ENCODE measurements at regions not wholly inside any gene's neighbourhood (a gene's known extent, or its start where the extent isn't known, plus 50 kb on each side); places are given as distances from the start of the nearest gene placed in this dataset.
"Not testable (repeated sequence)": the region's sequence is repeated elsewhere in the genome, so short reads cannot be mapped to it uniquely, and the experiment has no call there.

DNA sequence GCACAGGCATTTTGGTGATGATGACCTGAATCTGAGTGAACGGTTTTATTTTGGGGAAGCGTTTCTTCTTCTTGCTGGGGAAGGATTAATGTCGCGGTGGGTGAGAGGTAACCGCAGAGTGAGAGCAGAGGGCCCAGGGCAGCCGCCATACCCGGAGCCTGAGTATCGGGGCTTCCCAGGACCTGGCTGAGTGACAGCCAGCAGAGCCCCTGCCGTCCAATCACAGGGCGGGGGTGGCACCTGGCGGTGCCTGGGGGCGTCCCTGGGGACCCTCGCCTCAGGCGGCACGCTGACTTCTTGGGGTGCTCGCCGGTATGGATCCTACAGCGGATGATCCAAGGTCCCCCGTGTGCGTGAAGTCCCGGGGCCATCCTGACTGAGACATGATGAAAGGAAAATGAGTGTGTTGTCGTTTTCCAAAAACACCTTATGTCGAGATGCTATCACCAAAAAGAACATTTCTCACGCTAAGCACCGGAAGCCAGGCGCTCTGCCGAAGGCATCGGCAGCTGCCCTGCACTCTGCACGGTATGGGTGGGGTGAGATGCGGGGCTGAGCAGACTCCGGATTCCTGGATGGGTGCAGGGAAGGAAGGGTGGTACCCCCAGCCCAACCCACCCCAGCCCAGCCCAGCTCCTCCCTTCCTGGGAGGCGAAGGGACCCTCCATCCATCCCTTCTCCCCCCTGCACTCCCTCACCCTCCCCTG, 227.9 kb upstream of the SHH start:
- Mint-ChIP-seq H3K36me3 (ENCODE audit: low read depth) (no peaks in the 10 kb centered on the region), H3K9me3 (no peaks in the 10 kb centered on the region), H3K4me1 (no peaks in the 10 kb centered on the region), H3K4me3 (no peak overlapping the region), H3K27me3 (ENCODE audit: low read depth) (no peaks in the 10 kb centered on the region), H3K27ac (ENCODE audit: unreplicated experiment) (no peak overlapping the region)
- DNase-seq (ENCODE audit: low read depth, low spot score) = no peak
- TF ChIP-seq, protein P1, sequence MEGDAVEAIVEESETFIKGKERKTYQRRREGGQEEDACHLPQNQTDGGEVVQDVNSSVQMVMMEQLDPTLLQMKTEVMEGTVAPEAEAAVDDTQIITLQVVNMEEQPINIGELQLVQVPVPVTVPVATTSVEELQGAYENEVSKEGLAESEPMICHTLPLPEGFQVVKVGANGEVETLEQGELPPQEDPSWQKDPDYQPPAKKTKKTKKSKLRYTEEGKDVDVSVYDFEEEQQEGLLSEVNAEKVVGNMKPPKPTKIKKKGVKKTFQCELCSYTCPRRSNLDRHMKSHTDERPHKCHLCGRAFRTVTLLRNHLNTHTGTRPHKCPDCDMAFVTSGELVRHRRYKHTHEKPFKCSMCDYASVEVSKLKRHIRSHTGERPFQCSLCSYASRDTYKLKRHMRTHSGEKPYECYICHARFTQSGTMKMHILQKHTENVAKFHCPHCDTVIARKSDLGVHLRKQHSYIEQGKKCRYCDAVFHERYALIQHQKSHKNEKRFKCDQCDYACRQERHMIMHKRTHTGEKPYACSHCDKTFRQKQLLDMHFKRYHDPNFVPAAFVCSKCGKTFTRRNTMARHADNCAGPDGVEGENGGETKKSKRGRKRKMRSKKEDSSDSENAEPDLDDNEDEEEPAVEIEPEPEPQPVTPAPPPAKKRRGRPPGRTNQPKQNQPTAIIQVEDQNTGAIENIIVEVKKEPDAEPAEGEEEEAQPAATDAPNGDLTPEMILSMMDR (conservative IDR thresholded peaks at IDR 0.05) = no peak

DNA sequence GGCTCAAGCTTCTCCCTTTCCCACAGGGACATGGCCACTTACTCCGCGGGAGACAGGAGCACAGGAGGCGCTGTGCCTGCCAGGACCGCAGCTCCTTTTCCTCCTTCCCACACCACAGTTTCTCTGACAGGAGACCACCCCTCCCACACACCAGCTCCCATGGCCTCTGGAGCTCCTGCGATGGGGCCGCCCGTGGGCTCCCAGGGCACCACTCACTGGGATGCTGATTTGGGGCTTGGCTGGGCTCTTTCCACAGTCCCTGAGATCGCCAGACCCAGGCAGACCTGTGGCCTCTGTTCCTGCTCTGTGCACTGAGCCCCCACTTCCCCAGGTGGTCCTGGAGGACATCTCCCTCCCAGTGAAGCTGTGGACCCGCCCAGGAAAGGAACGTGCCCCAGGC, 226.9 kb upstream of the SHH start:
- no peak overlapping the region for H3K27ac Mint-ChIP-seq (ENCODE audit: unreplicated experiment)
- no peak for DNase-seq (ENCODE audit: low read depth, low spot score)
- H3K4me3 Mint-ChIP-seq = no peak overlapping the region
- H3K27me3 Mint-ChIP-seq (ENCODE audit: low read depth) = no peaks in the 10 kb centered on the region
- no peaks in the 10 kb centered on the region for H3K4me1 Mint-ChIP-seq
- TF ChIP-seq, protein P1 (conservative IDR thresholded peaks at IDR 0.05) = no peak
- H3K36me3 Mint-ChIP-seq (ENCODE audit: low read depth) = no peaks in the 10 kb centered on the region
- H3K9me3 Mint-ChIP-seq = no peaks in the 10 kb centered on the region

DNA sequence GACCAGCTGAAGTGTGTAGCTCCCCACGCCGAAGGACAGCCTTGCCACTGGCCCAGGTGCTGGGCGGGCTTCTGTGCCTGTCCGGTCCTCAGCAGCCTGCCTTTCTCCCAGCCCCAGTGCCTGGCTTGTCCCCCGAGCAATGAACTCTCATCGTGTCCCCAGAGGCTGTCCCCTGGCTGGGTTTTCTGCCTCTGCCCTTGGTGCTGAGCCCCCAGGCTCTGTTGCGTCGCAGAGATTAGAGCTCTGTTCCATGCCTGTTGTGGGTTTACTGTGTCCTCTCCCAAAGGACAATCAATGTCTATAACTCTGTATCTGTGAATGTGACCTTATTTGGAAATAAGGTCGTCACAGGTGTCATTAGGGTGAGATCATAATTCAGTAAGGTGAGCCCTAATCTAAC, 226.1 kb upstream of the SHH start:
- H3K27me3 Mint-ChIP-seq (ENCODE audit: low read depth) = no peaks in the 10 kb centered on the region
- TF ChIP-seq, protein P1 (conservative IDR thresholded peaks at IDR 0.05) = no peak
- H3K9me3 Mint-ChIP-seq = no peaks in the 10 kb centered on the region
- H3K4me1 Mint-ChIP-seq = no peaks in the 10 kb centered on the region
- H3K36me3 Mint-ChIP-seq (ENCODE audit: low read depth) = no peaks in the 10 kb centered on the region
- no peak overlapping the region for H3K27ac Mint-ChIP-seq (ENCODE audit: unreplicated experiment)
- no peak for DNase-seq (ENCODE audit: low read depth, low spot score)
- no peak overlapping the region for H3K4me3 Mint-ChIP-seq

DNA sequence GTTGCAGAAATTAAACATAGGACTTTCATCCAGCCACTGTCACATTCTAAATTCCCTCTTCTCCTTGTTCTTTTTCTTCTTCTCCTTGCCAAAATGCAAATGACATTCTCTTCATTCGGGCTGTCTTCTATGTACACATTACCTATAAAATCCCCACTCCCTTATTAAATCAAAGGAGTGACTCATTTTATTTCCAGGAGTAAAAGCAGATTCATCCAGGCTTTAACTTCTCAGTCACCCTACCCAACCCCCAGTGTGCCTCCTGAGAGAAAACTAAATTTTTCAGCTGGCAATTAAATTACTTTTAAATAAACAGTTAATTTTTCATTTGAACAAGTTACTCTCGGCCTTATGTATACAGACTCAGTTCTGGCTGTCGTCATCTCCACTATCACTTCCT, 223.9 kb upstream of the SHH start:
- peaks cover 8% of the 10 kb centered on the region for H3K9me3 Mint-ChIP-seq
- no peak overlapping the region for H3K27ac Mint-ChIP-seq (ENCODE audit: unreplicated experiment)
- no peak overlapping the region for H3K4me3 Mint-ChIP-seq
- H3K4me1 Mint-ChIP-seq = peaks cover 4% of the 10 kb centered on the region
- H3K27me3 Mint-ChIP-seq (ENCODE audit: low read depth) = no peaks in the 10 kb centered on the region
- no peak for DNase-seq (ENCODE audit: low read depth, low spot score)
- TF ChIP-seq, protein P1 (conservative IDR thresholded peaks at IDR 0.05) = no peak
- H3K36me3 Mint-ChIP-seq (ENCODE audit: low read depth) = peaks cover 2% of the 10 kb centered on the region

DNA sequence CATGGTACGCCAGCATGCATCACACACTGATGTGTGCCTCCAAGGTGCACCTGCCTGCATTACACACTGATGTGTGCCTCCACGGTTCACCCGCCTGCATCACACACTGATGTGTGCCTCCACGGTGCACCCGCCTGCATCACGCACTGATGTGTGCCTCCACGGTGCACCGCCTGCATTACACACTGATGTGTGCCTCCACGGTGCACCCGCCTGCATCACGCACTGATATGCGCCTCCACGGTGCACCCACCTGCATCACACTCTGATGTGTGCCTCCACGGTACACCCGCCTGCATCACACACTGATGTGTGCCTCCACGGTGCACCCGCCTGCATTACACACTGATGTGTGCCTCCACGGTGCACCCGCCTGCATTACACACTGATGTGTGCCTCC, 223.1 kb upstream of the SHH start:
- not testable (repeated sequence) for H3K27ac Mint-ChIP-seq (ENCODE audit: unreplicated experiment); H3K9me3 Mint-ChIP-seq; DNase-seq (ENCODE audit: low read depth, low spot score); H3K27me3 Mint-ChIP-seq (ENCODE audit: low read depth); H3K36me3 Mint-ChIP-seq (ENCODE audit: low read depth); H3K4me3 Mint-ChIP-seq; H3K4me1 Mint-ChIP-seq

DNA sequence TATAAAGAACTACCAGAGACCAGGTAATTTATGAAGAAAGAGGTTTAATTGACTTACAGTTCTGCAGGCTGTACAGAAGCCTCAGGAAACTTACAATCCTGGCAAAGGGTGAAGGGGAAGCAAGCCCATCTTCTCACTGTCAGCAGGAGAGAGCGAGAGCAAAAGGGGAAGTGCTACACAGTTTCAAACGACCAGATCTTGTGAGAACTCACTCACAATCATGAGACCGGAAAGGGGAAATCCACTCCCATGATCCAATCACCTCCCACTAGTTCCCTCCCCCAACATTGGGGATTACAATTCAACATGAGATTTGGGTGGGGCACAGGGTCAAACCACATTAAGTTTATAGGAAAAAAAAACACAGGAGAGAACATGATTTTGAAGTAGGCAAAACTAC, 222.1 kb upstream of the SHH start:
- peaks cover 8% of the 10 kb centered on the region for H3K9me3 Mint-ChIP-seq
- H3K4me1 Mint-ChIP-seq = peaks cover 10% of the 10 kb centered on the region
- H3K27me3 Mint-ChIP-seq (ENCODE audit: low read depth) = no peaks in the 10 kb centered on the region
- no peak overlapping the region for H3K4me3 Mint-ChIP-seq
- H3K27ac Mint-ChIP-seq (ENCODE audit: unreplicated experiment) = no peak overlapping the region
- TF ChIP-seq, protein P1 (conservative IDR thresholded peaks at IDR 0.05) = no peak
- DNase-seq (ENCODE audit: low read depth, low spot score) = no peak
- peaks cover 2% of the 10 kb centered on the region for H3K36me3 Mint-ChIP-seq (ENCODE audit: low read depth)
